ENCODE measurements at regions not wholly inside any gene's neighbourhood (a gene's known extent, or its start where the extent isn't known, plus 50 kb on each side); places are given as distances from the start of the nearest gene placed in this dataset.
A peak's percentile ranks its signal among the peaks of the same experiment; 100 is the strongest.
"Not testable (repeated sequence)": the region's sequence is repeated elsewhere in the genome, so short reads cannot be mapped to it uniquely, and the experiment has no call there.

DNA sequence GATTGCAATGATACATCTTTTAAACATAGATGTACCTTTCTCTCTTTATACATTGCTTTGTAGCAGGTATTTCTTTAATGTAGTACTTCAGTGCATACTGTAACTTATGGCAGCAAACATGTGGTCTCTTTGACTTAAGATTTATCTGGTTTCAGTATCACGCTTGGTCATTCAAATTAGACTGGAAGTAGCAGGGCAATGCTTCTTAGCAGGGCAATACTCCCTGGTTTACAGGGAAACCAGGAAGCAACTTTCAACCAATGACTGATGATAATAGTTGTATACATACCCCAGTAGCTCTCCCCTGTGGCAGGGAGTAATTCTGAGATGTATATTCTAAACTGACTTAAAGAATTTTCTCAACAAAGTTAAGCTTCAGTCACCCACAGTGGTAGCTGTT, 761.1 kb upstream of the CDH10 start:
- no peak for DNase-seq (ENCODE audit: low spot score)
- no peak for FAIRE-seq

DNA sequence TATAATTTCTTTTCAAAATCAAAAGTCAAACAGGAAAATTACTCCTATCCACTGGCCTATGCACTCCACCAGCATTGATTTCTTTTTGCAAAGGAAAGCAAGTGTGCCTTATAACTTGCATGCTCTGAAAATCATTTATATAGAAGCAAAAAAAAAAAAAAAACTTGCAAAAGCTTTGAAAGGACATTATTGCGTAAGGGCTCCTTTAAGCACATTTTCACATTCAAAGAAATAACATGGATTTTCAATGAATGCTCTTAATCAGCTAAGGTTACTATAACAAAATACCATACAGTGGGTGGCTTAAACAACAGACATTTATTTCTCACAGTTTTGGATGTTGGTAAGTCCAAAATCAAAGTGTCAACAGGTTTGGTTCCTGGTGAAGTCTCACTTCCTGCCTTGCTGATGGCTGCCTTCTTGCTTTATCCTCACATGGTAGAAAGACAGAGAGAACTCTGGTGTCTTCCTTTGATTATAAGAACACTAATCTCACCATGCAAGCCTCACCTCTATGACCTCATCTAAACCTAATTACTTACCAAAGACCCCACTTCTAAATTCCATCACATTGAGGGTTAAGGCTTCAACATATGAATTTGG, 755.2 kb upstream of the CDH10 start:
- peak; percentile 32 for FAIRE-seq
- no peak for DNase-seq (ENCODE audit: low spot score)

DNA sequence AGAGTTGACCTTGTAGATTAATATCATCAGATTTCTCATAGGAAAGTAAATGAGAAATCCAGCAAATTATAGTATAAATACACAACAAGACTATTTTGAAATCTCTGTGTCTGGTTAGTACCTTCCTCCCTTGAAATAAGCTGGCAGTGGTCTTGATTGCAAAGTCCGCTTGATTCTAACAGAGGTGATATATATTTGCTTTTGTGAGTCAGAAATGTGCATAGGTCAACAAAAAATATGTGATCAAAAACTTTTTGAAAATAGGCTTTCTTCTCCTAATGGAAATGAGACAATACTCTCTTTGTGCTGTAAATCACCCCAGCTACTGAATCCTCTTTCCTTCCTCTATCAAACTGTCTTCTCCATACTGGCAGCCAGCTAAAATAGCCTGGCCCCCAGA, 749.2 kb upstream of the CDH10 start:
- FAIRE-seq (no peak), DNase-seq (ENCODE audit: low spot score) (no peak)

DNA sequence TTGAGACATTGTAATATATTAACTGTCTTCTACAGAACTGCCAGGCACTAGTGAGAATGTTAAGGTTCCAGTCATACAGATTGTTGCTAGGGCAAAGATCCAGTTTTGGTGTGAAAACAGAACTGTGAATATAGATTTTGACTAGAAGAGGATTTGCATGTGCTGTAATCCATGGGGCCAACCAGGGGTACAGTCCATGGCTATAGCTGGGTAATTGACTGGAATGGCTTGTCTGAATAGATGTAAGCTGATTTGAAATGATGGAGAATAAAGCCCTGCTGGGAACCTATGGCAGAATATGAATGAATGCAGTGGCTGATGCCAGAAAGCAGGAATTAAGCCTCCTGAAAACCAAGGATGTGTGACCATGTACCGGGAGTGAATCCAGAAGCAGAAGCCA, 748.5 kb upstream of the CDH10 start:
- no peak for FAIRE-seq
- DNase-seq (ENCODE audit: low spot score) = no peak

DNA sequence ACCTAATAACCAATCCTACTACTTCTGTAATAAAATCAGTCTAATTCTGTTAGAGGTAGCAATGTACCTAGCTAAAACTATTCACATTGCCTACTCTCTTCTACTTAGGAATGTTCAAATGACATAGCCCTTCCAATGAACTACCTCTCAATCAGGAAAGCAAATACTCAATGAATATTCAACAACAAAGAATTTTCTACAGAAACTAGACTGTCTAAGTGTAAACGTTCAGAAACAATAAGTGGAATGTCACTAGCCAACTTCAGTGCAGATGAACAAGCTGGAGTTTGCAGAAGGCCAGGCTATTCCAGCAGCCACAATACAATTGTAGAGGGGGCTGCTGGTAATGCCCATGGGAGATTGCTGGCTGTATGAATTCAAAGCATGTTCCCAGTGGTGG, 743.2 kb upstream of the CDH10 start:
- DNase-seq (ENCODE audit: low spot score) (no peak), FAIRE-seq (no peak)

DNA sequence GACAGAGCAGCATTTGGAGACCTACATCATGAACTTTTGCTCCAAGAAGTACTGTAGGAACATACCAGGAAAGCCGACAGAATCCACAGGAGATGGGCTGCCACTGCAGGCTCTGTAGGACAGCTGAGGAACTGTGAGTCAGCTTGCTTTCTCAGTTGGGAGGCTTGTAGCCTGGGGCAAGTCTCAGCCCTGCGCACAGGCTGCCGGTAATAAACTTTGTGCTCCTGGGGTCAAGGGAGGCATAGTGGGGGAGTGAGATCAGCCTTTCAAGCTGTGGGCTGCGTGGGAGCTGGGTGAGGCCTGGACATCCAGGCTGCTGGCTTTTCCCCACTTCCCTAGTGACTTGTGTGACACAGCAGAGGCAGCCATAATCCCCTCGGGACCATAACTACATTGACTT, 718.0 kb upstream of the CDH10 start:
- DNase-seq (ENCODE audit: low spot score) (no peak), FAIRE-seq (no peak)

DNA sequence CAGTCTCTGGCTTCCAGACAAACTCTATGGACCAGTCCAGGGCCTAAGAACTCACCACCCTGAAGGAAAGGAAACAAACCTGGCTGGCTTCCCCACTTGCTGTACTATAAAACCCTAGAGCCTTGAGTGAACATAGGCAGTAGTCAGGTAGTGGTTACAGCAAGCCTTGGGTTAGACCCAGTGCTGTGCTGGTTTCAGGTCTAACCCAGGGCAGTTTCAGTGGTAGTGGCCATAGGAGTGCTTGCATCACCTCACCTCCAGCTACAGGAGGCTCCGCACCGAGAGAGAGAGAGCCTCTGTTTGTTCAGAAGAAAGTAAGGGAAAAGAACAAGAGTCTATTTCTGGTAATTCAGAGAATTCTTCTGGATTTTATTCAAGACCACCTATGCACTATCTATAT, 714.1 kb upstream of the CDH10 start:
- no peak for FAIRE-seq

DNA sequence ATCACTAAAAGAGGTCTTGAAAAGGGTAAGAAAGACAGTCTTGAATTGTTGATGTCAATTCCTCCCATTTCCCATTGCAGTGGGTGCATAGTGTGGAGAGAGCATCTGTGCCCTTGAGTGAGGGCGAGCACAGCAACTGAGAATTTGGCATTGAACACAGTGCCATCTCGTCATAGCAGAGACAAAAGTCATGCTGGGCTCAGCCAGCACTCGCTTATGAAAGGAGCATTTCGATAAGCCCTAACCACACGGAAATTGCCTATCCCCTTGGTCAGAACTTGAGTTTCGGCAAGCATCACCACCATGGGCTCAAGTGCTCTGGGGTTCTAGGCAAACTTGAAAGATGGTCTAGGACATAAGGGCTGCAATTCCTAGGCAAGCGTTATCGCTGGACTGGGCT, 712.8 kb upstream of the CDH10 start:
- no peak for FAIRE-seq
- DNase-seq (ENCODE audit: low spot score) = no peak

More for the DNA sequence above, 714.1 kb upstream of the CDH10 start:
- no peak for DNase-seq (ENCODE audit: low spot score)

DNA sequence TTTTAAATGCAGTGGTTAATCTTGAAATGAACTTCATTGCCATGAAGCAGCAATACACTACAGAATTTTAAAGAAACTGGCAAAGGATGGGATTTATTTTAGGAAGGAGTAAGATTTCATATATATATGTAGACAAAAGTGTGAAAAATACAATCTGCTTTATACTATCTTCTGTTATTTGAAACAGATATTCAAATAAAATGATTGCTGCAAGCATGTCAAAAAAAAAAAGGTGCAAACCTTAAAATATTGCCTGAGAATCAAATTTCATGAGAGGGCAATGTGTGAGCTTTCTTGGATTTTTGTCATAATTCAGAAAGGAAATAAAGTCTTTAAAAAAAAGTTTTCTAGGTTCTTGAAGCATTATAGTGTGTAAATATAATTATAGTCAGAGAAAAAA, 705.0 kb upstream of the CDH10 start:
- DNase-seq (ENCODE audit: low spot score) (no peak), FAIRE-seq (no peak)

DNA sequence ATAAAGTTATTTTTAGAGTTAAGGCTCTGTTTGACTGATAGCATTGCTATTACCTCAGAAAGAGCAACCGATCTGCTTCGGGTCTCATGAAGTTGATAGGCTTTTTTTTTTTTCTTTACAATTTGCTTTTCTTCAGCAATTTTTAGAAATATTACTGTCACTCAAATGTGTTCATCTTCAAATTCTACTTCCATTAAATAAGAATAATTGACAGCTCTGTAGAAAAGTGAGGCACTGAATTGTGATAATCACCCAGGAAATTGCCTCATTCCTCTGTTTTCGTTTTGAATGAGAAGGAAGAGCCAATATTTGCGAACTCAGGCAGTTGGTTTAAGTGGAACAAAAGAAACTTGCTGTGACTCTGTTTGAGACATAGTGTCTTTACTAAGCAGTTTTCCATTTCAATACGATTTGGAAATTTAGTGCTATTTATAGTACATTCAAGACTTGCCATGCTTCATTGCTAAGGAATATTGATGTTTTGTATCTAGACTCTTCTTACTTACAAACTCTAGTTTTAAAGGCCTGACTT, 700.5 kb upstream of the CDH10 start:
- no peak for DNase-seq (ENCODE audit: low spot score)
- no peak for FAIRE-seq

DNA sequence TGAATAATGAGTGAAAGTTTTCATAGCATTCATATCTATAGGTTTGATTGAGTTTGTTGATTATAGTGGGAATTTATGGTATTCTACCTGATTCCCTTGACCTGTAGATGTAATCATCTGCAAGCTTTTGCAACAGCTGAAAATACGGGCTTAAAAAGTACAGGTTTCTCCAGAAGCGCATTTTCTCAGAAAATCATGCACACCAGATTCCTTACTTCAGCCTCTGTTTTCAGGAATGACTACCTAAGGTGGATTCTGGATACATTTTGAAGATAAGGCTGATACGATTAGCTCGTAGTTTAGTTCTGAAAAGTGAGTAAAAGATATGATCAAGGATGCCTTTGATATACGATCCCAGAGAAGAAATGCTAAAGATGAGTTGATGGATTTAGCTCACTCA, 694.8 kb upstream of the CDH10 start:
- FAIRE-seq (no peak), DNase-seq (ENCODE audit: low spot score) (no peak)

DNA sequence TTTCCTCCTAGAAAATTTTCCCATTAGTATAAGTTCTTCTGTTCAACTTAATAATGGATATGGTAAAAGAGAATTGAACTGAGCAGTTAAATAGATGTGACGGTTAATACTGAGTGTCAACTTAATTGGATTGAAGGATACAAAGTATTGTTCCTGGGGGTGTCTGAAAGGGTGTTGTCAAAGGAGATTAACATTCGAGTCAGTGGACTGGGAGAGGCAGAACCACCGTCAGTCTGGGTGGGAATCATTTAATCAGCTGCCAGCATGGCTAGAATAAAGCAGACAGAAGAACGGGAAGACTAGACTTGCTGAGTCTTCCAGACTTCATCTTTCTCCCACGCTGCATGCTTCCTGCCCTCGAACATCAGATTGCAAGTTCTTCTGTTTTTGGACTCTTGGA, 689.6 kb upstream of the CDH10 start:
- DNase-seq (ENCODE audit: low spot score) (no peak), FAIRE-seq (peak; percentile 13)

DNA sequence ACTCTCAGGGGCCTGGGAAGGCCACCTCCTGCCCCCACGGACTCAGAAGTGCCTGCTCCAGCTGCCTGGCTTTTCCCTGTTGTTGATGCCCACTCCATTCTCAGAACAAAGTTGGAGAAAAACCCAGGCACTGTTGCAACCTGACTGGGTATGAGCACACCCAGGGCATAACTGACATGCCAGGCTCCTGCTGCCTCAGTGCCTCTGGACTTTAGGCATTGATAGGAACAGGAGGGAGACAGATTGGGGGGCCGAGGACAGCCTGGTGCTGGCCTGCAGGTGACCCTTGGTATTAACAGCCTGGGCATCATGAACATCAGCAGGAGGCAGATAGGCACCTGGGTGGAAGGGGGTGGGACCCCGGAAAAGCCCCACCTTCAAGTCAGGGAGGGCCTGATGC, 685.9 kb upstream of the CDH10 start:
- DNase-seq (ENCODE audit: low spot score) (no peak), FAIRE-seq (no peak)

DNA sequence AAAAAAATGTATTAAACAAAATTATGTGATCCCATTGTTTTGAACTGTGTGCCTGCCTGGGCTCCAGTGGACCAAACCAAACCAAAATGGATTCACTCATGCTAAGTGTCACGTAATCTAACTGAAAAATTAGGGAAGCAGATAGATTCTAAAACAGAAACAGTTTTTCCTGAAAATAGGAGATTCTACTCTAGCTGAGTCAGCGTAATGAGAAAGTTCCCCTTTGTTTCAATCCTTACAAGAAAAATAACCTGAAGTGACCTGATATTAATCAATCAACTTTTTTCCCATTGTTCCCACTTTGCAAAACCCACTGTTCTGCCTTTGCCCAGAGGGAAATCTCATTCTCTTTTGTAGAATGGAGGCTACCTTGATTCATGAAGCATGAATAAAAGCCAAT, 682.4 kb upstream of the CDH10 start:
- no peak for DNase-seq (ENCODE audit: low spot score)
- no peak for FAIRE-seq

DNA sequence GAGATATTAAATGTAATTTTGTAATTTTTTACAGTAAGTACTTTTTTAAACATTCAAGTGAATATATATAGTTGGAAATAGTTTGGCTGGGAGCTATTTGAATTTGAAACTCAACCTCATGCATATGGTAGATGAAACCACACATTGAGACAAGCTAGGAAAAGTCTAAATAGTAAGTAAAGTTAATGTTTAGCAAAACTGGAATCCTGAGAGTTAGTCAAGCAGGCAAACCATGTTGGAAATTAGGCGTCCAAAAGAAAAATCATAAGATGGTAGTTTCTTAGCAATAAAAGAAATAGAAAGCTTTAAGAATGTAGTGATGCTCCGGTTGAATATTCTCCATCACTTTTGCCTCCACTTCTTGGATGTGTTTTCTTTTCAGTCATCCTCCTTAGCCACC, 657.1 kb upstream of the CDH10 start:
- DNase-seq (ENCODE audit: low spot score) (no peak), FAIRE-seq (no peak)

DNA sequence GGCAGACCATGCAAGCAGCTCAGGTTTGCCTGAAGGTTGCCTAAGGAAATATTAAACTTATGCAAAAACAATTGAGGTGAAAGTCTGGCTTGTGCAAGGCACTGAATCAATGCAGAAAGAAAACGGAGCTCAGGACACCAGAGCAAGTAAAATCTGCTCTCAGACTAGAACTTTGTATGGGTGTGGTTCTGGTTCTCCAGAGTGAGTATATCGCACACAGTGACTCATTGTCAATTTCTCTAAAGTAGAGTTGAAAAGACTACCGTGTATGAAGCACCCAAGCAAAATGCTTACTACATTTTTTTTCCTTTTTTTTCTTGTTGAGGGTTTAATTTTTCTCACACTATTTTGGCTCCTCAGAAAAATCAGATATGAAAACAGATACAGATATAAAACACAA, 650.3 kb upstream of the CDH10 start:
- no peak for FAIRE-seq
- no peak for DNase-seq (ENCODE audit: low spot score)

DNA sequence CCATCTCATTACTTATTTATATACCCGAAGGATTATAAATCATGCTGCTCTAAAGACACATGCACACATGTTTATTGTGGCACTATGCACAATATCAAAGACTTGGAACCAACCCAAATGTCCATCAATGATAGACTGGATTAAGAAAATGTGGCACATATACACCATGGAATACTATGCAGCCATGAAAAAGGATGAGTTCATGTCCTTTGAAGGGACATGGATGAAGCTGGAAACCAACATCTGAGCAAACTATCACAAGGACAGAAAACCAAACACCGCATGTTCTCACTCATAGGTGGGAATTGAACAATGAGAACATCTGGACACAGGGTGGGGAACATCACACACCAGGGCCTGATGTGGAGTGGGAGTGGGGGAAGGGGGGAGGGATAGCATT, 645.0 kb upstream of the CDH10 start:
- not testable (repeated sequence) for DNase-seq (ENCODE audit: low spot score); FAIRE-seq

DNA sequence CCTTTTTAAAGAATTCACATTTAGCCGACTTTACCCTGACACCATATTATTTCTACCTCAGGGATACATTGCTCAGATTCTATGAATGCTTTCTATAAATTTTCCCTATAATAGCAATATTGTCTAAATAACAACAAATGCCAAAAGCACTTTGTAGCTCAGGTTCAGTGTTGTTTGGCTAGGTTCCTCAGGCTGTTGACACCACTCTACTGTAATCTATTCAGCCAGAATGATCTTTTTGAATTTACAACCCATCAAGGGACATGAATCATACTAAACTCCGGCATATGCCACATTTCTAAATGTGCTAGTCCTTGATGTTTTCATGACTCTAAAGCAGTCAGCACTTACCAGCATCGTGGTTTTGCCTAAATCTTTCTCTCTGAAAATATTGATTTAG, 641.5 kb upstream of the CDH10 start:
- DNase-seq (ENCODE audit: low spot score) (no peak), FAIRE-seq (no peak)

DNA sequence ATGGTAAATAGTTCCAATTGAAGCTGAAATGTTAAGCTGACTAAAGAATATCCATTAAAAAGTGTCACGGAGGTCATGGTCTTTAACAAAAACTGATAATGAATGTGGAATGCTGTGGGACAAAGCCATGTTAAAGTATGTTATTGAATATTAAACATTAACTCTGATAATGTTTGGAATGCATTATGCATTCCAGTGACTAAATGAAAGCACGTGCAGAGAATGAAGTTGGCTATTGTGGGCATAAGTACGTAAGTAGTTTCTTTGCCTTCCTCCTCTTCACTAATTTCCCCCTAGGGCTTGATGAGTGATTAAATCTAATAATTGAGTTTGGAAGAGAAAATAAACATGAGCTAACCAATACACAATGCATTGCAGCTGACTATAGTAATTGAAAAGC, 640.4 kb upstream of the CDH10 start:
- DNase-seq (ENCODE audit: low spot score) (no peak), FAIRE-seq (no peak)

DNA sequence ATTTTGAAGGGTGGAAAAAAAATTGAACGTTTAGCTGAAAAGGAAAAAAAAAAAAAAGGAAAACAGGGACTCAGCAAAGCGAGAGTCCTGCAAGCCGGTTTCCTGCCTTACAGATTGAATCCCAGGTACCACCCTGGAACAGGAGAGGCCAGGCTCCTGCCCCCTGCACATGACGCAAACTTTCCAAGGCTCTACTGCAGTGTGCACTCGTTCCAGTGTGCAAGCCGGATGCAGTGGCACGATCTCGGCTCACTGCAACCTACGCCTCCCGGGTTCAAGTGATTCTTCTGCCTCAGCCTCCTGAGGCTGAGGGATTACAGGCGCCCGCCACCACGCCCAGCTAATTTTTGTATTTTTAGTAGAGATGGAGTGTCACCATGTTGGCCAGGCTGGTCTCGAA, 618.7 kb upstream of the CDH10 start:
- DNase-seq (ENCODE audit: low spot score); FAIRE-seq: not testable (repeated sequence)

DNA sequence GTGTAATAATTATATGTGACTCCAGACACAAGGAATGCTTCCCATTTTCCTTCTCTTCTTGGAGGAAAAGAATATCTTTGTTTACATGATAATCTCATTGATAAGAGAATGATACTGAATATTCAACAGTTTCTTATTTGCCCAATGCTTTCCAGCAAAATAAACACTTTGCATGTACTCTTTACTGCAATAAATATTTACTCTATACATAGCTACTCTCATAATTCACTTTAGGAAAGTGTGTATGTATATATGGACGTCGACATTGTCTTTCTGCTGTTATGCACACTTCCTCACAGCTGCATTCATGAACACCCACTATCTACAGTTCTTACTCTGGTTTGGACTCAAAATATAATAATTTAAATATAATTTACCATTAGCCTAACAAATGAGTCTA, 617.4 kb upstream of the CDH10 start:
- no peak for FAIRE-seq
- no peak for DNase-seq (ENCODE audit: low spot score)

DNA sequence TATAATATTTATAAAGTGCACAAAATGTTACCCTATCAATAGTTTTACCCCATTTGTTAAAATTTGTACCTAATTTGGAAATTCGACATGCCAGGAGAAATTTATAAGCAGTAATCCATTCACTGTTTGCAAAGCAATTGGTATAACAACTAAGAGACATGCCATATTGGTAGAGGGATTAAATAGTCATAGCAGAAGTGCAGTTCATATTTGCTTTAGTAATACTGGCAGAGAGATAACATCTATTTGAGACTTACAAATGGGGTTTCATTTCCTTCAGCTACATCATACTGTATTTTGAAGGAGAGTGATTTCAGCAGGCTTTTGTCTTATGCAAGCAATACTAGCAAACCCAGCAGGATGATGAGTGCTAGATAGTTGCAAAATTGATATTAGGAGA, 610.4 kb upstream of the CDH10 start:
- FAIRE-seq = no peak

DNA sequence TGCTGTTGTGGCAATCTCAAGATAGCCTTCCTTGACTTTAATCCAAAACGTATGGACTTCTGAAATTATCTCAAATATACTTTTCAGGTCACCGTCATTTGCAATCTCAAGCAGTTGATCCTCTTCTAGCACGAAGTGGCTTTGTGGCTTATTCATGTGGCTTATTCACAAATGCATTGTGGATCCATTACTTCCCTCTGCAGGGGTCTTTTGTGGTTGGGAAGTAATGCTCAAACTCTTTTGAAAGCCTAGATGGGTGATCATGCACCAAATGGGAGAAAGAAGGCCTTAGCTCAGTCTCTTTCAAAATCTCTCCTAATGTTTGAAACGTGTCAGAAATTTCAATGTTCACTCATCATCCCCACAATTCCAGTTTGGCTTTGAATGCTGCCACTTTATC, 597.2 kb upstream of the CDH10 start:
- FAIRE-seq = no peak

More for the DNA sequence above, 610.4 kb upstream of the CDH10 start:
- DNase-seq (ENCODE audit: low spot score) = no peak

DNA sequence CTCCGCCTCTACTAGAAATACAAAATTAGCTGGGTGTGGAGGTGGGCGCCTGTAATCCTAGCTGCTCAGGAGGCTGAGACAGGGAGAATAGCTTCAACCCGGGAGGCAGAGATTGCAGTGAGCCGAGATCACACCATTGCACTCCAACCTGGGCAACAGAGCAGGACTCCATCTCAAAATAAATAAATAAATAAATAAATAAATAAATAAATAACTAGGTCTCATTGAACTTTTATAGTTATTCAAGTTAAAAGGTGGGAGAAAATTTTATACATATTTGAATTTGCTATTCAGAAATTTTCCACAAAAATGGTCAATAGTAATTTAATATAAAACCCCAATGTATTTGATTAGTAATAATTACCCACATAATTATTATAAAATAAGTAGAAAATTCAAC, 593.9 kb upstream of the CDH10 start:
- DNase-seq (ENCODE audit: low spot score); FAIRE-seq: not testable (repeated sequence)

More for the DNA sequence above, 597.2 kb upstream of the CDH10 start:
- no peak for DNase-seq (ENCODE audit: low spot score)

All from urothelium cell line (cell line).